ENCODE measurements at regions not wholly inside any gene's neighbourhood (a gene's known extent, or its start where the extent isn't known, plus 50 kb on each side); places are given as distances from the start of the nearest gene placed in this dataset.

- intact Hi-C loops (cut with DNase I; ENCODE audit: low total_unique reads), result no loop called here
- no peak for TF ChIP-seq POLR2A (IDR thresholded peaks at IDR 0.05)
- TF ChIP-seq, protein P1, sequence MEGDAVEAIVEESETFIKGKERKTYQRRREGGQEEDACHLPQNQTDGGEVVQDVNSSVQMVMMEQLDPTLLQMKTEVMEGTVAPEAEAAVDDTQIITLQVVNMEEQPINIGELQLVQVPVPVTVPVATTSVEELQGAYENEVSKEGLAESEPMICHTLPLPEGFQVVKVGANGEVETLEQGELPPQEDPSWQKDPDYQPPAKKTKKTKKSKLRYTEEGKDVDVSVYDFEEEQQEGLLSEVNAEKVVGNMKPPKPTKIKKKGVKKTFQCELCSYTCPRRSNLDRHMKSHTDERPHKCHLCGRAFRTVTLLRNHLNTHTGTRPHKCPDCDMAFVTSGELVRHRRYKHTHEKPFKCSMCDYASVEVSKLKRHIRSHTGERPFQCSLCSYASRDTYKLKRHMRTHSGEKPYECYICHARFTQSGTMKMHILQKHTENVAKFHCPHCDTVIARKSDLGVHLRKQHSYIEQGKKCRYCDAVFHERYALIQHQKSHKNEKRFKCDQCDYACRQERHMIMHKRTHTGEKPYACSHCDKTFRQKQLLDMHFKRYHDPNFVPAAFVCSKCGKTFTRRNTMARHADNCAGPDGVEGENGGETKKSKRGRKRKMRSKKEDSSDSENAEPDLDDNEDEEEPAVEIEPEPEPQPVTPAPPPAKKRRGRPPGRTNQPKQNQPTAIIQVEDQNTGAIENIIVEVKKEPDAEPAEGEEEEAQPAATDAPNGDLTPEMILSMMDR (IDR thresholded peaks at IDR 0.05), result no peak
Observed at GRCh38 chr10:129335396-129335795, 131.6 kb upstream of the MGMT start.

GRCh38 chr10:129335942-129336341, 131.1 kb upstream of the MGMT start:
- Histone ChIP-seq H3K9me3 (no peaks in the 10 kb centered on the region), H3K4me3 (no peak overlapping the region), H3K27me3 (no peaks in the 10 kb centered on the region), H3K4me1 (no peaks in the 10 kb centered on the region), H3K36me3 (no peaks in the 10 kb centered on the region), H3K27ac (no peak overlapping the region)
- TF ChIP-seq, protein P1 (IDR thresholded peaks at IDR 0.05), result no peak
- TF ChIP-seq POLR2A (IDR thresholded peaks at IDR 0.05), result no peak
- DNase-seq, result no peak
- intact Hi-C loops (cut with DNase I; ENCODE audit: low total_unique reads), result no loop called here

More at GRCh38 chr10:129335396-129335795, 131.6 kb upstream of the MGMT start:
- no peaks in the 10 kb centered on the region for H3K36me3 ChIP-seq
- H3K27ac ChIP-seq, result no peak overlapping the region
- no peaks in the 10 kb centered on the region for H3K4me1 ChIP-seq
- H3K27me3 ChIP-seq, result no peaks in the 10 kb centered on the region
- no peaks in the 10 kb centered on the region for H3K9me3 ChIP-seq
- DNase-seq, result no peak
- no peak overlapping the region for H3K4me3 ChIP-seq

GRCh38 chr10:129339191-129339590, 127.8 kb upstream of the MGMT start:
- H3K27ac ChIP-seq, result no peak overlapping the region
- intact Hi-C loops (cut with DNase I; ENCODE audit: low total_unique reads), result no loop called here
- no peaks in the 10 kb centered on the region for H3K9me3 ChIP-seq
- H3K27me3 ChIP-seq, result no peaks in the 10 kb centered on the region
- no peak for TF ChIP-seq POLR2A (IDR thresholded peaks at IDR 0.05)
- TF ChIP-seq, protein P1 (IDR thresholded peaks at IDR 0.05), result no peak
- no peak overlapping the region for H3K4me3 ChIP-seq
- no peaks in the 10 kb centered on the region for H3K36me3 ChIP-seq
- H3K4me1 ChIP-seq, result no peaks in the 10 kb centered on the region
- no peak for DNase-seq

GRCh38 chr10:129339841-129340240, 127.2 kb upstream of the MGMT start:
- H3K4me1 ChIP-seq, result no peaks in the 10 kb centered on the region
- no peaks in the 10 kb centered on the region for H3K27me3 ChIP-seq
- H3K27ac ChIP-seq, result no peak overlapping the region
- H3K4me3 ChIP-seq, result no peak overlapping the region
- TF ChIP-seq POLR2A (IDR thresholded peaks at IDR 0.05), result no peak
- TF ChIP-seq, protein P1 (IDR thresholded peaks at IDR 0.05), result no peak
- no peaks in the 10 kb centered on the region for H3K9me3 ChIP-seq
- intact Hi-C loops (cut with DNase I; ENCODE audit: low total_unique reads), result no loop called here
- H3K36me3 ChIP-seq, result no peaks in the 10 kb centered on the region
- DNase-seq, result no peak

DNA sequence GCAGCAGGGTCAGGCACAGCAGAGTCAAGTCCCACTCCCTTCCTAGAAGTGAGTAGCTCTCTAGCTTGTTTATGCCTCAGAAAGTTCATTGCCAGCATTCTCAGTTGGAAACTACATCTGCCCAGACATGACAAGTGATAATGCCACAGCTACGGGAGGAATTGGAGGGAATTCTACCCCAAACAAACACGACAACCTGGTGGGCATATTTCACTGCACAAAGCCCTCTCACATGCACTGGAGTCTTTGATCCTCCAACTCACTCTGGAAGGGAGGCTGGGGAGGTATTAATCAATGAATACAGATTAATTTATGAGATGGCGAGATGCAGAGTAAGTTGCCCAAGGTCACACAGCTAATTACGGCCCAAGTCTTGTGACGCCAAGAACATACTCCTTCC, 126.0 kb upstream of the MGMT start:
- TF ChIP-seq, protein P1 (IDR thresholded peaks at IDR 0.05), result no peak
- no peak for TF ChIP-seq POLR2A (IDR thresholded peaks at IDR 0.05)
- no peaks in the 10 kb centered on the region for H3K27me3 ChIP-seq
- intact Hi-C loops (cut with DNase I; ENCODE audit: low total_unique reads), result no loop called here

More for the DNA sequence above, 126.0 kb upstream of the MGMT start:
- DNase-seq, result no peak
- Histone ChIP-seq H3K9me3 (no peaks in the 10 kb centered on the region), H3K4me3 (no peak overlapping the region), H3K4me1 (no peaks in the 10 kb centered on the region), H3K36me3 (no peaks in the 10 kb centered on the region), H3K27ac (no peak overlapping the region)

All from uterus (tissue), 3 donors.